Stromal cell of bone marrow (primary cell): ENCODE measurements at regions not wholly inside any gene's neighbourhood (a gene's known extent, or its start where the extent isn't known, plus 50 kb on each side); places are given as distances from the start of the nearest gene placed in this dataset.
"Not testable (repeated sequence)": the region's sequence is repeated elsewhere in the genome, so short reads cannot be mapped to it uniquely, and the experiment has no call there.

Experiments used
- DNase-seq: peaks from one replicate; pipeline ENCODE4 v3.0.0-alpha.2; 2012; ENCODE audit warnings: low read depth

DNA sequence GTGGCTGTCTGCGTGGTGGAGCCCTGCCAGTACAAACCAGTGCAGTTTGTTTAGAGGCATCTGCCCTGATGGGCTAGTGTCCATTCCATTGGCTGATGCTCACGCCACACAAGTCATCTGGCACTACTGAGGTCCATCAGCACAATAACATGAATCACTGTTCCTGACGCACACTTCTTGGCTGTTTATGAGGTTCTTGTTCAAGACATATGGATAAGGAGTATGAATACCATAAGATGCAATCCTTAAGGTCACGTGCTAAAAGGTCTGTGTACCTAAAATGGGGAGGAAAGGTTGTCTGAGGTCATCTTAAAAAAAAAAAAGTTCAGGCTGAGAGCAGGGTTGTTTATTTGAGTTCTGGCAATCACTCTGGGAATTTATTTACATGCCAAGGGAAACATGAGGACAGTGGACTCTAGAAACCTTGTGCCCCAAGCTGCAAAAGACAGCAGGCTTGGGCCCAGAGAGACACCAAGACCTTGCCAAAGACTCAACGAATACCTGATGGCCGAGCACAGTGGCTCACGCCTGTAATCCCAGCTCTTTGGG is 54.1 kb upstream of the SHLD1 start:
- DNase-seq: peak; percentile 67

GRCh38 chr20:5691918-5692618 is 58.1 kb upstream of the SHLD1 start:
- no peak for DNase-seq

GRCh38 chr20:5689463-5689862 is 60.7 kb upstream of the SHLD1 start:
- DNase-seq: no peak

GRCh38 chr20:5688431-5688972 is 61.7 kb upstream of the SHLD1 start:
- DNase-seq: no peak

- no peak for DNase-seq
Observed at GRCh38 chr20:5687884-5688283, 62.3 kb upstream of the SHLD1 start.

- no peak for DNase-seq
Observed at GRCh38 chr20:5686384-5687105, 63.7 kb upstream of the SHLD1 start.

GRCh38 chr20:5682556-5682955 is 67.6 kb upstream of the SHLD1 start:
- not testable (repeated sequence) for DNase-seq

GRCh38 chr20:5680192-5680591 is 69.4 kb upstream of the GPCPD1 start:
- DNase-seq: no peak

DNA sequence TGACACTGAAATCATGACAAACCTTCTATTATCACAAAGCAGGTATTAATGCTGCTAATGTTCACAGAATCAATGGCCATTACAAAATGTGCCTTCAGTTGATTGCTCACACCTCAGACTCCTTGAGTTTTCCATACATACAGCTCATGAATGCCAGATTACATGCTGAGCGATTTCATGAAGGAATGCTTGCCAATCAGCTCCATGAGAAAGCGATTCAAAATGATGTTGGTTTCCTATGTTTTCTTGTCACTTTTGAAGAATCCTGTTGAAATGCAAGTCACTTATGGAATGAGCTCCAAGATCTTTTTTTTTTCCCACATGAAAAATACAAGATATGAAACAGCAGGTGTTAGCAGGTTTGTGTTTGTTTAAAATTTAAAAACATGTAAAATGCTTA is 68.0 kb upstream of the GPCPD1 start:
- no peak for DNase-seq

- not testable (repeated sequence) for DNase-seq
Observed at GRCh38 chr20:5677944-5678343, 67.1 kb upstream of the GPCPD1 start.

DNA sequence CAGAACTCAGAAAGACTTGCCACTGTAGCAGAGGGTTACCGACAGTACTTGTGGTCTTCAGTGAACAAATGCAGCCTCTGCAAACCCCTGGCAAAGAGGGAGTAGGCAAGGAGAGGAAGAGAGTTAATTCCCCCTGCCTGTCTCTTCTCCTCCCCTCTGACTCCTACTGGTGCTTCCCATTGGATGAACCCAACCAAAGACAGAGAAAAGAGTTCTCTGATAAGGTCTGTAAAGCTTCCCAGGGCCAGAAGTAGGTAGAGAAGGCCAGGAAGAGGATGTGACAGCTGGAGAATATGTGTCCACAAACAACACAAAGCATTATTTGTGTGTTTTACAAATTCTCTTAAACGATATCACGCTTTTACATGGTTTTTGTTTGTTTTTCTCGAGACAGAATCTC is 66.6 kb upstream of the GPCPD1 start:
- DNase-seq: no peak

DNA sequence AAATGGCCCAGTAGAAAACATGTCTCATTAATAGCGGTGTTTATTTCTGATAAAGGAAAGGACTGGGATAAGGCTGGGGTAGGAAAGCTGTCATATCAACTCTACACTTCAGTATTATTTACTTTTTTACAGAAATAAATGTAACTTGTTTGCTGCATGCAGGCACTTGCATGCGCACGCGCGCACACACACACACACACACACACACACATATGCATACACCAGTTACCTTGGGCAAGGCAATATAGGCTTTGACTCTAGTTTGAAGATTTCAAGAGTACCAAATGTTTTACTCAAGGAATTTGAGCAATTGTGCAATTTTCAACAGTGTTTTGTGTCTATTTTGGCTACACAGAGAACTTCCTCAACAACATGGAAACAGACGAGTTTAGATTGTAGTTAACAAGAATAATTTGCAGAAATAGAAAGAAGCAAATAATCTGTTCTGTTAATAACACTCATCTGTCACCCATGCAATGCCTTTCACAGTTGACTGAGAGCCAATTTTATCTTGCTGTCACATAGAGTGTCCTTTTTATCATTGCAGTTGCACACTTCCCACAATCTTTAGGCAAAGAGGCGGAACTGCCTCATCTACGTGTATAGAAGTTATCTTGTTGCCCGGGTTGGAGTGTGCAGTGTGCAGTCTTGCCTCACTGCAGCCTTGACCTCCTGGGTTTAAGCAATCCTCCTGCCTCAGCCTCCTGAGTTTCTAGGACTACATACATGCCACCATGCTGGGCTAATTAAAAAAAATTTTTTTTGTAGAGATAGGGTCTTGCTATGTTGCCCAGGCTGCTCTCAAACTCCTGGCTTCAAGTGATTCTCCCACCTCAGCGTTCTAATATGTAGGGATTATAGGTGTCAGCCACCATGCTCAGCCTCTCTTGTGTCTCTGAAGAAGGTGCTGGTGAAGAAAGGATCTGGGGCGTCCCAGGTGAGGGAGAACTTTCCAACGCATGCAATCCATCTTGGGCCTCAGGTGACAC is 64.6 kb upstream of the GPCPD1 start:
- no peak for DNase-seq

GRCh38 chr20:5674176-5674660 is 63.4 kb upstream of the GPCPD1 start:
- DNase-seq: no peak

DNA sequence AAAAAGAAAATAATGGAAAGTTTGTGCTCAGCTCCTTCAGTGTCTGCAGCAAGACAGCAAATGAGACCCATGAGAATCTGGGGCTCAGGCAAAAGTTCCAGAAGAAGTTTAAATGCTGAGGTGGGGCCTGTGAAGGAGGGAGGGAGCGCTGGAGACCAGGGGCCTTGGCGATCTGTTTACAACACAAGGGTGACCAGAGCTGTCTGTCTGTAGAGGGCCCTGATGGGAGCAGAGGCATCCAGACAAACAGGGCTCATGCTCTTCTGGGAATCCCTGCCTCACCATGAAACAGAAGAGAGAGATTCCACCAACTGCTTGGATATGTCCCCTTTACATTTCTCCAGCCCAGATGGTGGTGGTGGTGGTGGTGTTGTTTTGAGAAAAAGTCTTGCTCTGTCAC is 60.1 kb upstream of the GPCPD1 start:
- no peak for DNase-seq

DNA sequence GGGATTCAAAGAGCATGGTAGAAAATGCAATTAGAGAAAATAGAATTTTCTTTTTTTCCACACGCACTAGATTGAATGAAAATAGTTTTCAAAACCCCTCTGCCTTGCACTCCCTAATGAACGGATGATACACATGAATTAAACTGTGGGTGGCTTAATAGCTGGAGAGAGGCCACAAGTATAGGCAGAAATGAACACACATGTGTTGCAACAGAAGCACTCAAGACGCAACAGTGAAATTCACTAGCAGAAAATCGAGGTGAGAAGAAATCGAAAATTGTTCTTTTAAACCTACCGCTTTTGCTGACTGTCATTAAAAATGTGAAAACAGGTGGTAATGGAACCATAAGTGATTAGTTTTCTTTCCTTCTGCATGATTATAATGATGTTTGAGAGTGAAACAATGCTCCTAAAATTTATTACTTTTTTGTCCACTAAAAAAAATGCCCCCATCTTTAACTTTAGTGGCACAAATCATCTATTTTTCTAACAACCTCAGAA is 59.3 kb upstream of the GPCPD1 start:
- DNase-seq: no peak

- DNase-seq: no peak
Observed at GRCh38 chr20:5668529-5668868, 57.7 kb upstream of the GPCPD1 start.

- no peak for DNase-seq
Observed at GRCh38 chr20:5667705-5668528, 57.1 kb upstream of the GPCPD1 start.

GRCh38 chr20:5665417-5665816 is 54.6 kb upstream of the GPCPD1 start:
- no peak for DNase-seq

DNA sequence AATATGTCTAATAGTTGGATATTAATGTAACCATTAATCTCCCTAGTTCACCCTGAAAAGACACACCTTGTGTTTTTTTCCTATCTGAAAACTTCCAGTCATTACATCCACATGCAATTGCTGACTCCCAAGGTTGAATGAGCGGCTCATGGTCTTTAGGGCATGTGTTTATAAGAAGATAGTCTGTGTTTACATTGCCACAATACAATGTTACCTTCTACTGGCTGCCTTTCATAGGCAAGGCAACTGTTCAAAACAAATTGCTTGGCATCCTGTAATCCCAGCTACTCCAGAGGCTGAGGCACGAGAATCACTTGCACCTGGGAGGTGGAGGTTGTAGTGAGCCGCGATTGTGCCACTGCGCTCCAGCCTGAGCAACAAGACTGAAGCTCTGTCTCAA is 52.6 kb upstream of the GPCPD1 start:
- no peak for DNase-seq

- no peak for DNase-seq
Observed at GRCh38 chr20:5662769-5663168, 52.0 kb upstream of the GPCPD1 start.

- not testable (repeated sequence) for DNase-seq
Observed at GRCh38 chr20:5660756-5661155, 50.0 kb upstream of the GPCPD1 start.
